GM21576 (cell line): ENCODE measurements at regions not wholly inside any gene's neighbourhood (a gene's known extent, or its start where the extent isn't known, plus 50 kb on each side); places are given as distances from the start of the nearest gene placed in this dataset.
"Not testable (repeated sequence)": the region's sequence is repeated elsewhere in the genome, so short reads cannot be mapped to it uniquely, and the experiment has no call there.

ENCODE experiments used
- ATAC-seq: cut with Tn5 transposase; IDR thresholded peaks from one replicate; pipeline ENCODE4 v1.9.1; 2021; ENCODE audit warnings: mild to moderate bottlenecking, moderate library complexity; ENCODE audit not compliant: unreplicated experiment

DNA sequence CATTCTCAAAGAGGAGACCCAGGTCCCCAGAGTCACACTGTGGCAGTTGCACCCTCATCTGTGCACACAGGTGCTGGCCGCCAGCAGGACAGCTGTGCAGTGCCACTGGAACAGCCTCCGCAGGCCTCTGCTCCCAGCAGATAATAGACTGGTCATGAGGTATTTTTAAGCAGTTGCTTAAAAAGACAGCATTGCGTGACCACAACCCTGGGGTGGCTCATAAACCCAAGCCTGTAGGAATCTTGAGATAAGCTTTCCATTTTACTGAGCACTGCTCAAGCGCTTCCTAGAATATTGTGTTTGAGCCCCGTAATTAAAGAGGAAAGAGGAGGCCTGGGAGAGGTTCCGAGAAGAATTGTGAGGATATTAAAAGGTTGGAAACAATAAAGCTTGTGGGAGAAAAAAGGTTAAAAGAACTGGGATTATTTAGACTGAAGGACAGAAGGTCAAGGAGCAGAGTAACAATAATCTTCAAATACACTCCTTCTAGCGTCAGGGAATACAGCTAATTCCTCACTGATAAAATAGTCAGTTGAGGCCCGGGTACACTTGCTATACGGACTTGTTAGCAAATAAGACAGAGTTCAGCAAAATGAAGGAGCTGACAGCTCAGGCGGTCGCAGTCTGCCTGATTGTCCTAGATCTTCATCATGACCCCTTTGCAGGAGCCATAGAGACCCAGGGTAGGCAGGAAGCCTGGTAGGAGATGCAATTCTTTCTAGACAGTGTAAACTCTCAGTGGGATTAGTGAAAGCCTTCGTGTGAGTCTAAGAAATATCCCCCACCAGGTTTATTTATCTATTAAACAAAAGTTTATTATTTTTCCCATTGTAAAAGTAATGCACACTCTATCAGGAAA is 86.2 kb upstream of the KIT start:
- ATAC-seq = no peak

DNA sequence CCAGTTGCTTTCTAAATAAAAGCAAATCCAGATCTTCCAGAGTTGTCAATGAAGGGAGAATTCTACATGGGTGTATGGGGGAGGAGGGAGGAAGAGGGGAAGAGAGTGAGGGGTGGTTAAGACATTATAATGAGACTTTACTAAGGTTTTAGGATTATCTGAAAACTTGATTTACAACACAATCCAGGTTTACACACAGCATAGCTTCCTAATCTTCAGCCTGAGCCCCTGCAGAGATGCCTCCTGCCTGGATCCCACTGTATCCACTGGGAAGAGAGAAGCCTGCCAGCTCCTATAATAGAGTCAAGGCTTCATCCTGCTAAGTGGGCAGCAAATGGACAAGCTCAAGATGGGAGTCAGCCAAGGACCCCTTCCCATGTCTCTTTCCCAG is 85.6 kb upstream of the KIT start:
- no peak for ATAC-seq

DNA sequence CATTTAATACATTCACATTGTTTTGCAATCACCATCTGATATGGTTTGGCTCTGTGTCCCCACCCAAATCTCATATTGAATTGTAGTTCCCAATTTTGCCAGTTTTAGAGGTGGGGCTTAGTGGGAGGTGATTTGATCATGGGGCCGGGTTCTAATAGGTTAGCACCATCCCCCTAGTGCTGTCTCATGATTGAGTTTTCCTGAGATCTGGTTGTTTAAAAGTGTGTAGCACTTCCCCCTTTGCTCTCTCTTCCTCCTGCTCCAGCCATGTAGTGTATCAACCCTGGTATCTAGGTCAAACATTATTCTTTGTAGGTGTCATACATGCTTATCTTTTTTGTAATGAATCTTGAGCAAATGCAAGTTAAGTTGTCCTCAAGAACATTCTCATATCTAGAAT is 83.3 kb upstream of the KIT start:
- no peak for ATAC-seq

DNA sequence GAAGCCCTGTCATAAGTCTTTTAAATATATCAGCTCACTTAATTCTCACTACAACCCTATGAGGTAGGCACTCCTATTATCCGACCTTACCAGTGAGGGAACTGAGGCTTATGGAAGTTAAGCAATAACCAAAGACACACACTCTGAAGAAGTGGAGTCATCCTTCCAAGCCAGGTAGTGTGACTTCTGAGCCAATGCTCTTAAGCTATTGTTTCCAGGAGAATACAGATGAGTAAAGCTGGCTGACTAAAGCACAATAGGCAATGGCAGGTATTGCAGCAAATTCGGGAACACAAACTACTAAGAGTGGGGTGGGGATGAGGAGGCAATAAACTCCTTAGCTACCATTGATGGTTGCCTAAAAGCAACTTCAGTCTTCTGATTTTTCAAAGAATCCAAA is 81.8 kb upstream of the KIT start:
- ATAC-seq = no peak

DNA sequence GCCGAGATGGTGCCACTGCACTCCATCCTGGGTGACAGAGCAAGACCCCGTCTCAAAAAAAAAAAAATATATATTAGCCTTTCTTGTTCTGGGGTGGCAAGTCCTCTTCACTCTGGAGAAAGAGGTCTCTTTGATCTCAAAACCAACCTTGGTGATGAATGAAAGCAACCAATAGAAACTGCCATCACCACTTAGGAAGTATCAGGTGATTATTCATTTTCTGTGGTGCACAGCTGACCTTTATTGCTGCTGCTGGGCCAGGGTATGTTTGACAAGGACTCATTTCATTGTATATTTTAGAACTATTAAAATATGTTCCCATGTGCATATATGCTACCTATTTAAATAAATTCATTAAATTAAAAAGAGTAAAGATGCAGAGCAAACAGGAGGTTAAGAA is 76.0 kb upstream of the KIT start:
- ATAC-seq = no peak

DNA sequence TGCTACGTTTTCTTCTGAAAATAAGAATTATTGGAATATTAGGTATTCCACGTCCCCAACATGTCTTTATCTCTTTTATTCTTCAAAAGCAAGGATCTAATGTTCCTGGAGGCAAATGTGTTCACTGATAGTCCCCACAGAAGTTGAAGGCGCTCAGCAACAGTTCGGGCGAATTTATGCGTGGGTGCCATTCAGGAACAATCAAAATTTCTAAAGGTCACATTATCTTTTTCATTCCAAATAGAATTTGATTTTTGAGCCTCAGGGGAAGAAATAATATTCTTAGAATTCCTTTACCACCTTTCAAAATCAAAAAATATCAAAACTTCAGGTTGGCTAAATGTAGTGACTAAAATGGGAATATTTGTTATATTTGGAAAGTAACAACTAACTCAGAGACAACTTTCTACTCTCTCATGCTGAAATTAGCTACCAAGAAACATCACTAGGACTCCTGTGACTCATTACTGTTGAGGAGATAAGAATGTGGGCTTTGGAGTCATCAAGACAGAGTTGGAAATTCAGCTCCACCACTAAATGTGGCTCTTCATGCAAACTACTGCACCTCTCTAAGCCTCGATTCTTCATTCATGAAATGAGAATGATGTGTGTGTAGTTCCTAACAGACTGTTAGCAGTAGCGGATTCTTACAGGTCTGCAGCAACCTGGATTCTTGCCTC is 72.3 kb upstream of the KIT start:
- ATAC-seq = no peak

DNA sequence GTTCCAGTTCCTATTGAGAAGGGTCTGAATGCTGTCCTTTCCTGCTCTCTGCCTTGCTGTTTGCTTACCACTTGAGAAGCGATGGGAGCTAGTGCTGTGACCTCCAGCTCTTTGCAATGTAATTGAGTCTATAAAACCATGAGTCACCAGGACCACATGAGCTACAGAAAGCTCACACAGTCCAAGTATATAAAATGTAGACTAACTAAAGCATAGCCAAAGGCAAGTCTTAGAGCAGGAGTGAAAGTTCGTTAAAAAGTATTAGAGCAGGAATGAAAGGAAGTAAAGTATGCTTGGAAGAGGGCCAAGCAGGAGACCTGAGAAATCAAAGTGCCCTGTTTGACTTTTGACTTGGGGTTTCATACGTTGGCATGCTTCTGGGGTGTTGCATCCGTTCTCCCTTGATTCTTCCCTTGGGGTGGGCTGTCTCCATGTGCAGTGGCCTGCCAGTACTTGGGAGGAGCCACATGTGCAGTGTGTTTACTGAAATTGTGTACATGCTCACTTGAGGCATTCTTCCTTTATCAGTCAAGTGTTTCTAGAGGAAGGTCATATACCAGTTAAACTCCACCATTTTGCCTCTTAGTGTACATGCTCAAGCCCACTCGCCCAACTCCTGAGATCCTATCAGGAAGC is 71.3 kb upstream of the KIT start:
- ATAC-seq = no peak

DNA sequence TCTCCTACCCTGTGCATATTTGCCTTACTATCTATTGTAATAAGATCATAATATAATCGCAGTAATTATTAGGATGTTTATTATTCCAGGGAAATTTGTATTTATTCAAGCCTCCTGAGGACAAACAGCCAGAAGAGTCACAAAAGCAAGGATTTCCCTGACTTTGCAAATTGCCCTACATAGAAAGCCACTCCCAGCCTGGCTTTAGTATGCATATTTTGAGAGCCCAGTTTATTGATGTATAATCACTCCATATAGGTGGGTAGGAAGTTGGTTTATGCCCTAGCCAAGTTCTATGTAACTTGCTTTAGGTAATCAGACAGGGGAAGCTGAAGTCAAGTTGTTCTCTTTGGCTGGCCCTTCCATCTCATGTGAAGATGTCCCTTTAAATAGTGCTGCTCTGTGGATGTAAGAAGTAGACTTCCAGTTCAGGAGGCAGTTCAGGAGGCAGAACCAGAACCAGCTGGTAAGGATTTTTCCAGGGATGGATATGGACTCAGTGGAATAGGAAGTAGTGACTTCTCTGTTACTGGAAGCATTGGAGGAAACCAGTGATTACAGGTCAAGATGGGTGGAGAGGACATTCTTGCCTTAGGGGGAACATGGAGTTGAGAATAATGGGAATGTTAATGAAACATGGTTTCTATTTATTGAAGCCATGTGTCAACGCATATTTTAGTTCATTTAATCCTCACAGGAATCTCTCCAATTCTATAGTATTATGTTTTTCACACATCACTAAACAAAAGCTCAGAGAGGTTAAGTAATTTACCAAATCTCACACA is 70.5 kb upstream of the KIT start:
- ATAC-seq = no peak

DNA sequence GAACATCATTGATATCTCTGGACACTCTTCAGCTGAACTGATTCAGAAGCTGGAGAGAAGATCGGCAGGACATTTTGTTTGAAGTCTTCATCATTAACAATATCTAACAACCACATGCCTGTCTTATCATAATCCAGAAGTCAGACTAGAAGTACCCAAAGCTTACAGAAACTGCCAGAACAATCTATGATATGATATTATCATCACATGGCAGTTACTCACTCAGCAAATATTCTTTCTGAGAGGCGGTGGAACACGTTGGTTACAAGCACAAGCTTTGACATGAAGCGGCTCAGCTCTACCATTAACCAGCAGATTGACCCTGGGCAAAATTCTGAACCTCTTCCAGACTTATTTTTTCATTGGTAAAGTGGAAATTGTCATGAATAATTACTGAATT is 69.4 kb upstream of the KIT start:
- no peak for ATAC-seq

DNA sequence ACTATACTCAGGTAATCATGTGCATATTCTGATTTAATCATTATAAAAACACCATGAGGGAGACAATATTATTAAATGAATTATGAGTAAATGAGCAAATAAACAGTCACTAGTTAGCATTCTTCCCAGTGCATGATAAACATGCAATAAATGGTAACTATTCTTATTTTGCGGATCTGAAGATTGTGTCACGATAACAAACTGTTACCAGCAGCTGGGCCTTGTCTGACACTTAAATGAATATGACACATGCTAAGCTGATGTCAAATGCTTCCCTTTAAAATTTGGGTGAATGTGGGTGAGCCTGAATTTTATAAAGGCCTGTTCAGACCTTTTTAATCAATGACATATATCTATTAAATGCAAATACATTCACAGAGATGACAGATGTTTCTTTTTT is 68.2 kb upstream of the KIT start:
- ATAC-seq = no peak

DNA sequence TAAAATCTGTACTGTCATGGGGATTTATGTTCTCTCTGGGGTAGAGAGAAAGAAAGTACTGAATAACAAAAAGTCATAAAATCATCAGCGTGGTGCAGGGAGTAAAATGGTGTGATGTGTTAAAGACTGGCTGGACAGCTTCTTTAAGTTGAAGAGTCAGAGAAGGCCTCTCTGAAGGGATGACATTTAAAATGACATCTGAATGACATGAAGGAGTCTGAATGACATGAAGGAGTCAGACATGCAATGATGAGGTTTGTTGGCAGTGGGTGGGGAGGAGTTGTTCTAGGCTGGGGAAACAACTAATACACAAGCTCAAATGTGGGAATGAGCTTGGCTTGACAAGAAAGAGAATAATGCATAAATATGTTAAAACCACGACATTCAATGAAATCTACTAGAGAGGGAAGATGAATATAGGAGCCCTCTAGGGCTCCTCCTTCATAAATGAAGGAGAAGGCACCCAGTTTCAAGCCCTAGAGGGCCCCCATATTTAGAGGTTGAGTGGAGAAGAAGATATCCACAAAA is 63.9 kb upstream of the KIT start:
- no peak for ATAC-seq

DNA sequence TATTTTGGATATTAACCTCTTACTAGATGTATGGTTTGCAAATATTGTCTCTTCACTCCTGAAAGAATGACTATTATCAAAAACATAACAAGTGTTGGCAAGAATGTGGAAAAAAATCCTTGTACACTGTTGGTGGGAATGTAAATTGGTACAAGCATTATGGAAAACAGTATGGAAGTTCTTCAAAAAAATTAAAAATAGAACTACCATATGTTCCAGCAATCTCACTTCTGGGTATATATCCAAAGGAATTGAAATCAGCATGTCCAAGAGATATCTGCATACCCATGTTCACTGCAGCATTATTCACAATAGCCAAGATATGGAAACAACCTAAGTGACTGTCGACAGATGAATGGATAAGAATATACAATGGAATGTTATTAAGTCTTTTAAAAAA is 61.6 kb upstream of the KIT start:
- no peak for ATAC-seq

DNA sequence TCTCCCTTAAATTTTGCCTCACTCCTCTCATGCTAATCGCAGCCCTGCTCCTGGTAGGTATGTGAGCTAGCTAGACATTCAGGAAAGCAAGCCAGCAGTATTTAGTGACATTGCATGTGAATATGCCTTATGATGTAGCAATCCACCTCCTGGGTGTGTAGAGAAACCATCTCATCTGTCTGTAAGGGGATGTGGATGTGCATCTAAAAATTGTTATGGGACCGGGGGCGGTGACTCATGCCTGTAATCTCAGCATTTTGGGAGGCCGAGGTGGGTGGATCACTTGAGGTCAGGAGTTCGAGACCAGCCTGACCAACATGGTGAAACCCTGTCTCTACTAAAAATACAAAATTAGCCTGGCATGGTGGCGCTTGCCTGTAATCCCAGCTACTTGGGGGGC is 60.1 kb upstream of the KIT start:
- ATAC-seq = not testable (repeated sequence)

DNA sequence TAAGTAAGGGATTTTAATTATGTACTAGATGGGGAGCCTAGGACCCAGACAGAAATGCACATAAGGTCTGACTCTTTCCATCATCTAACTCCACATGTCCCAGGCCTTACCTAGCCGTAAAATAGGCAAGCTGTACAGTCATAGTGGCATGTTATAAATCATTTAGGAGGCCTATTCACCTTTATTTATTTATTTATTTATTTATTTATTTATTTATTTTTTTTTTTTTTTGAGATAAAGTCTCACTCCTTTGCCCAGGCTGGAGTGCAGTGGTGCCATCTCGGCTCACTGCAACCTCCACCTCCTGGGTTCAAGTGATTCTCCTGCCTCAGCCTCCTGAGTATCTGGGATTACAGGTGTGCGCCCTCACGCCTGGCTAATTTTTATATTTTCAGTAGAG is 55.6 kb upstream of the KIT start:
- ATAC-seq = not testable (repeated sequence)

DNA sequence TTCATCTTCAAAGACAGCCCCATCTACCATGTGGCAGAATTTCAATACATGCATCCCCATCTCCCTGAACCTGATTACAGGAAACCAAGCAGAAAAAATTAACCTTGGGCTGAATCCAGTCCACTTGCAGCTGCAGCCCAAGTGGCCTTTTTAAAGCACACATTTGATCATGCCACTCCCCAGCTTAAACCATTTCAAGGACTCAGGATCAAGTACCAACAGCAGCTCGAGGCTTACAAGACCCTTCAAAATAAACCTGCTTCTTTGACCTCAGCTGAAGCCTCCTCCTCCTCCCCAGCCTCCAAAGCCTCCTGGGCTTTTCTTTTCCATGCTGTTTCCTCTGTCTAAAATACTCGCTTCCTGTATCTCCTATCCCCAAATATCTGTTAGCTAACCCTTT is 50.7 kb upstream of the KIT start:
- ATAC-seq = no peak

DNA sequence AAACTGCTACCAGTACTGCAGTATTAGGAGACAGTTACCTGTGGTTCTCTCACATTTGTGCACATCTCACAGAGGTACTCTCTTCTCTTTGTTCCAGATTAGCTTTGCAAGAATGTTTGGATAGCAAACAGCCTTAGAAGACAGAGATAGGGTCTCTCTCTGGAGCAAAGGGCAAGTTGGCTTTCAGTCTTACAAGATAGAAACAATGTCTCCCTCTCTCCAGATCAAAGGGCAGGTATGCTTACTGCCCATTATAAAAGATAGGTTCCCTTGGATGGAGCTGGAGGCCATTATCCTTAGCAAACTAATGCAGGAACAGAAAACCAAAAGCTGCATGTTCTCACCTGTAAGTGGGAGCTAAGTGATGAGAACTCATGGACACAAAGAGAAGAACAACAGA is 50.2 kb upstream of the KIT start:
- no peak for ATAC-seq
